ENCODE measurements at regions not wholly inside any gene's neighbourhood (a gene's known extent, or its start where the extent isn't known, plus 50 kb on each side); places are given as distances from the start of the nearest gene placed in this dataset.

GRCh38 chr11:87754685-87755084 is 420.6 kb downstream of the RAB38 start:
- Histone ChIP-seq H3K9me3 (ENCODE audit: severe bottlenecking) (no peaks in the 10 kb centered on the region), H3K4me3 (ENCODE audit: low read depth, low read length) (no peak overlapping the region), H3K27ac (no peak overlapping the region), H3K36me3 (no peaks in the 10 kb centered on the region), H3K27me3 (ENCODE audit: insufficient read depth, low read depth, severe bottlenecking) (no peaks in the 10 kb centered on the region)
- TF ChIP-seq, protein P1, sequence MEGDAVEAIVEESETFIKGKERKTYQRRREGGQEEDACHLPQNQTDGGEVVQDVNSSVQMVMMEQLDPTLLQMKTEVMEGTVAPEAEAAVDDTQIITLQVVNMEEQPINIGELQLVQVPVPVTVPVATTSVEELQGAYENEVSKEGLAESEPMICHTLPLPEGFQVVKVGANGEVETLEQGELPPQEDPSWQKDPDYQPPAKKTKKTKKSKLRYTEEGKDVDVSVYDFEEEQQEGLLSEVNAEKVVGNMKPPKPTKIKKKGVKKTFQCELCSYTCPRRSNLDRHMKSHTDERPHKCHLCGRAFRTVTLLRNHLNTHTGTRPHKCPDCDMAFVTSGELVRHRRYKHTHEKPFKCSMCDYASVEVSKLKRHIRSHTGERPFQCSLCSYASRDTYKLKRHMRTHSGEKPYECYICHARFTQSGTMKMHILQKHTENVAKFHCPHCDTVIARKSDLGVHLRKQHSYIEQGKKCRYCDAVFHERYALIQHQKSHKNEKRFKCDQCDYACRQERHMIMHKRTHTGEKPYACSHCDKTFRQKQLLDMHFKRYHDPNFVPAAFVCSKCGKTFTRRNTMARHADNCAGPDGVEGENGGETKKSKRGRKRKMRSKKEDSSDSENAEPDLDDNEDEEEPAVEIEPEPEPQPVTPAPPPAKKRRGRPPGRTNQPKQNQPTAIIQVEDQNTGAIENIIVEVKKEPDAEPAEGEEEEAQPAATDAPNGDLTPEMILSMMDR (IDR thresholded peaks at IDR 0.05; ENCODE audit: low read depth, low read length) = no peak
- DNase-seq = no peak

DNA sequence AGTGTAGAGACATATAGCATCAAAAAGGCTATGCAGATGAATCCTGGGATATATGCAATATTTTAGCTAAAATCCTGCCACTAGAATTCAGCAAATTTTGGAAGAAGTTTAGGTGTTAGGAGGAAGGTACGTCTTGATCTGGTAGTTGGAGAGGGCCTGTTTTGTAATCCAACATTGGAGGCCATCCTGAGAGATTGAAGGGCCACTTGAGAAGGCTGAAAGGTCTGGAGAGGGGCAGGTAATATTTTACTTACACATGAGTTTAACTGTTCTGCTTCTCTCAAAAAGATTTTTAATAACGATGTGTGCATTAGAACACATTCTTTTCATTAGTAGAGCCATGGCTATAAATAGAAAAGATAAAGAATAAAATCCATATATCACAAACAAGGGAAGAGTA is 422.1 kb downstream of the RAB38 start:
- TF ChIP-seq, protein P1 (IDR thresholded peaks at IDR 0.05; ENCODE audit: low read depth, low read length) = no peak
- no peak for DNase-seq
- H3K9me3 ChIP-seq (ENCODE audit: severe bottlenecking) = no peaks in the 10 kb centered on the region
- H3K27ac ChIP-seq = no peak overlapping the region
- H3K36me3 ChIP-seq = no peaks in the 10 kb centered on the region
- H3K4me3 ChIP-seq (ENCODE audit: low read depth, low read length) = no peak overlapping the region
- H3K27me3 ChIP-seq (ENCODE audit: insufficient read depth, low read depth, severe bottlenecking) = no peaks in the 10 kb centered on the region

GRCh38 chr11:87743007-87743406 is 432.2 kb downstream of the RAB38 start:
- DNase-seq = peak; percentile 18
- Histone ChIP-seq H3K27me3 (ENCODE audit: insufficient read depth, low read depth, severe bottlenecking) (no peaks in the 10 kb centered on the region), H3K4me3 (ENCODE audit: low read depth, low read length) (no peak overlapping the region), H3K27ac (no peak overlapping the region), H3K9me3 (ENCODE audit: severe bottlenecking) (no peaks in the 10 kb centered on the region), H3K36me3 (no peaks in the 10 kb centered on the region)
- TF ChIP-seq, protein P1 (IDR thresholded peaks at IDR 0.05; ENCODE audit: low read depth, low read length) = peak; percentile 40; the same call in 1 of the 2 replicates

- TF ChIP-seq, protein P1 (IDR thresholded peaks at IDR 0.05; ENCODE audit: low read depth, low read length) = no peak
These were observed 434.3 kb downstream of the RAB38 start for GRCh38 chr11:87740968-87741367.

DNA sequence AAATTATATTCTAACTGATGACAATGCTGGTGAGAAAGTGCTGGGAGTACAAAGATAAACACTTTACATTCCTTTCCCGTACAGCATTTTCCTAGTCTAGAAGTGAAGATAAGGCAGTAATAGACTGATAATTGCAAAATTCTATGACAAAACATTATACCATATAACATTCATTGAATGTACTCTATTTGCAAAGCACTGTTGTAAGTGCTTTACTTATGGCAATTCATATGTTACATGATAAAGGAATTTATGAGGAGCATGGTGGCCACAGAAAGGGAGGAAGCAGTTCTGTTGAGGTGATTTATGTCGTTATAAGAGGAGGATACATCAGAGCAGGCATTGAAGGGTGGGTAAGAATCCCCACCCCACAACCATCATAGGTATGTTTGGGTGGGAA is 434.8 kb downstream of the RAB38 start:
- H3K9me3 ChIP-seq (ENCODE audit: severe bottlenecking) = no peaks in the 10 kb centered on the region
- TF ChIP-seq, protein P1 (IDR thresholded peaks at IDR 0.05; ENCODE audit: low read depth, low read length) = no peak
- H3K4me3 ChIP-seq (ENCODE audit: low read depth, low read length) = no peak overlapping the region
- no peaks in the 10 kb centered on the region for H3K36me3 ChIP-seq
- H3K27me3 ChIP-seq (ENCODE audit: insufficient read depth, low read depth, severe bottlenecking) = no peaks in the 10 kb centered on the region
- DNase-seq = no peak
- H3K27ac ChIP-seq = no peak overlapping the region

More at GRCh38 chr11:87740968-87741367, 434.3 kb downstream of the RAB38 start:
- H3K27ac ChIP-seq = no peak overlapping the region
- no peaks in the 10 kb centered on the region for H3K27me3 ChIP-seq (ENCODE audit: insufficient read depth, low read depth, severe bottlenecking)
- no peak overlapping the region for H3K4me3 ChIP-seq (ENCODE audit: low read depth, low read length)
- DNase-seq = no peak
- no peaks in the 10 kb centered on the region for H3K36me3 ChIP-seq
- H3K9me3 ChIP-seq (ENCODE audit: severe bottlenecking) = no peaks in the 10 kb centered on the region

DNA sequence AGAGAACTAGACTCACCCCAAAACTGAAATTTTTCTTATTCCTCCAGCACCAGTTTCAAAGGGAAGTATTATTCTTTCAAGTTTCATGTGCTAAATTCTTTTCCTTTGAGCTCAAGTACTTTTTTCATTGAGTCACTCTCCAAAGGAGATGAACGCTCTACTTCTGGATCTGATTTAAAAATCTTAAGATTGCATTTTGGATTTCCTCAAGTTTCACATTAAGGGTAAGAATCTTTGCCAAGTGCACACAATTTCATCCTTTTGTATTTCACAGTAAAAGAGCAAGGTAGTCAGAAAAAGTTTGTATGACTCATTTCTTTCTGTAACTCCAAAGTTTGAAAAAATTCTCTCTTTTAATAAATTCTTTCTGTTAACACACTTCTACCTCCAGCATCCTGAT is 435.5 kb downstream of the RAB38 start:
- Histone ChIP-seq H3K36me3 (no peaks in the 10 kb centered on the region), H3K4me3 (ENCODE audit: low read depth, low read length) (no peak overlapping the region), H3K9me3 (ENCODE audit: severe bottlenecking) (no peaks in the 10 kb centered on the region), H3K27me3 (ENCODE audit: insufficient read depth, low read depth, severe bottlenecking) (no peaks in the 10 kb centered on the region), H3K27ac (no peak overlapping the region)
- TF ChIP-seq, protein P1 (IDR thresholded peaks at IDR 0.05; ENCODE audit: low read depth, low read length) = no peak
- no peak for DNase-seq

All from WERI-Rb-1 (cell line).